Epithelial cell of esophagus (primary cell): ENCODE measurements at regions not wholly inside any gene's neighbourhood (a gene's known extent, or its start where the extent isn't known, plus 50 kb on each side); places are given as distances from the start of the nearest gene placed in this dataset.

ENCODE experiments used
- DNase-seq: peaks from one replicate; pipeline ENCODE4 v3.0.0; 2010; ENCODE audit warnings: low read depth
- H3K4me3 ChIP-seq: 2 replicates; pipeline ENCODE4 v1.5.1; 2011; ENCODE audit warnings: mild to moderate bottlenecking, low read length, control low read depth
- CTCF ChIP-seq: IDR thresholded peaks from 2 replicates; pipeline ENCODE4 v1.5.1; 2011; ENCODE audit warnings: low read depth, mild to moderate bottlenecking, low read length, control low read depth, inconsistent platforms; ENCODE audit not compliant: insufficient read depth; ENCODE audit errors: missing control alignments

- no peak for DNase-seq
- TF ChIP-seq CTCF, result no peak
- no peak overlapping the region for H3K4me3 ChIP-seq
Measured at GRCh38 chr18:43936176-43936575, 658.9 kb upstream of the SYT4 start.

GRCh38 chr18:43949291-43949690 is 672.0 kb upstream of the SYT4 start:
- H3K4me3 ChIP-seq, result no peak overlapping the region
- TF ChIP-seq CTCF, result no peak
- DNase-seq, result no peak

- DNase-seq, result no peak
- no peak overlapping the region for H3K4me3 ChIP-seq
Measured at GRCh38 chr18:43950062-43950461, 672.8 kb upstream of the SYT4 start.

GRCh38 chr18:43952398-43952797 is 675.1 kb upstream of the SYT4 start:
- no peak for TF ChIP-seq CTCF
- H3K4me3 ChIP-seq, result no peak overlapping the region
- no peak for DNase-seq

More at GRCh38 chr18:43950062-43950461, 672.8 kb upstream of the SYT4 start:
- no peak for TF ChIP-seq CTCF

- no peak overlapping the region for H3K4me3 ChIP-seq
- DNase-seq, result peak; percentile 6
- no peak for TF ChIP-seq CTCF
Measured at GRCh38 chr18:43961722-43962121, 684.4 kb upstream of the SYT4 start.

- no peak for DNase-seq
- TF ChIP-seq CTCF, result no peak
- no peak overlapping the region for H3K4me3 ChIP-seq
Measured at GRCh38 chr18:43964666-43965065, 687.4 kb upstream of the SYT4 start.

- no peak for TF ChIP-seq CTCF
- no peak for DNase-seq
- H3K4me3 ChIP-seq, result no peak overlapping the region
Measured at GRCh38 chr18:43965691-43966090, 688.4 kb upstream of the SYT4 start.
